OCI-LY3 (cell line): ENCODE measurements at regions not wholly inside any gene's neighbourhood (a gene's known extent, or its start where the extent isn't known, plus 50 kb on each side); places are given as distances from the start of the nearest gene placed in this dataset.

ENCODE experiments used
- EZH2phosphoT487 ChIP-seq: fragments of 200-600 bp; shearing (Covaris generic); IDR thresholded peaks from 2 replicates; pipeline ENCODE4 v1.6.1; 2018; ENCODE audit warnings: antibody characterized with exemption, mixed run types, low read depth
- TF ChIP-seq, protein P1 (sequence below): fragments of 200-600, 300-600 bp; sonication (generic); IDR thresholded peaks from 2 replicates; pipeline ENCODE4 v1.5.1; 2014; ENCODE audit warnings: antibody characterized with exemption, low read length, low read depth

DNA sequence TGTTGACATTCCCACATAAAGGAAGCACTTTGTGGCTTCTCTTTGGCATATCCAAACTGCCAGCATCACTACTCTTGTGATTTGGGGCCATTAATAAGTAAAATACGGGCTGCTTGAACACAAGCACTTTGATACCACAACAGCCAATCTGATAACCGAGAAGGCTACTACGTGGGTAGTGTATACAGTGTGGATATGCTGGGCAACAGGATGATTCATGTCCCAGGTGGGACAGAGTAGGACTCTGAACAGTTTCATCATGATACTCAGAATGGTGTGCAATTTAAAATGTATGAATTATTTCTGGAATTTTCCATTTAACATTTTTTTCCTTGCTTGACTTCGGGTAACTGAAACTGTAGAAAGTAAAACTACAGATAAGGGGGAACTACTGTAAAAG lies 225.0 kb upstream of the DDHD1 start:
- TF ChIP-seq, protein P1, sequence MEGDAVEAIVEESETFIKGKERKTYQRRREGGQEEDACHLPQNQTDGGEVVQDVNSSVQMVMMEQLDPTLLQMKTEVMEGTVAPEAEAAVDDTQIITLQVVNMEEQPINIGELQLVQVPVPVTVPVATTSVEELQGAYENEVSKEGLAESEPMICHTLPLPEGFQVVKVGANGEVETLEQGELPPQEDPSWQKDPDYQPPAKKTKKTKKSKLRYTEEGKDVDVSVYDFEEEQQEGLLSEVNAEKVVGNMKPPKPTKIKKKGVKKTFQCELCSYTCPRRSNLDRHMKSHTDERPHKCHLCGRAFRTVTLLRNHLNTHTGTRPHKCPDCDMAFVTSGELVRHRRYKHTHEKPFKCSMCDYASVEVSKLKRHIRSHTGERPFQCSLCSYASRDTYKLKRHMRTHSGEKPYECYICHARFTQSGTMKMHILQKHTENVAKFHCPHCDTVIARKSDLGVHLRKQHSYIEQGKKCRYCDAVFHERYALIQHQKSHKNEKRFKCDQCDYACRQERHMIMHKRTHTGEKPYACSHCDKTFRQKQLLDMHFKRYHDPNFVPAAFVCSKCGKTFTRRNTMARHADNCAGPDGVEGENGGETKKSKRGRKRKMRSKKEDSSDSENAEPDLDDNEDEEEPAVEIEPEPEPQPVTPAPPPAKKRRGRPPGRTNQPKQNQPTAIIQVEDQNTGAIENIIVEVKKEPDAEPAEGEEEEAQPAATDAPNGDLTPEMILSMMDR: no peak
- TF ChIP-seq EZH2phosphoT487: no peak
